Kidney capillary endothelial cell (primary cell): ENCODE measurements at regions not wholly inside any gene's neighbourhood (a gene's known extent, or its start where the extent isn't known, plus 50 kb on each side); places are given as distances from the start of the nearest gene placed in this dataset.

Source experiments
- DNase-seq: peaks from one replicate; pipeline ENCODE4 v3.0.0-alpha.2; 2018; ENCODE audit warnings: low spot score

GRCh38 chr19:31119951-31120690 lies 229.1 kb downstream of the TSHZ3 start:
- DNase-seq: no peak

- no peak for DNase-seq
These were observed 230.2 kb downstream of the TSHZ3 start for GRCh38 chr19:31118986-31119385.

- DNase-seq: no peak
These were observed 230.8 kb downstream of the TSHZ3 start for GRCh38 chr19:31118287-31118955.

GRCh38 chr19:31114585-31114984 lies 234.7 kb downstream of the TSHZ3 start:
- no peak for DNase-seq

- DNase-seq: no peak
These were observed 235.9 kb downstream of the TSHZ3 start for GRCh38 chr19:31113293-31113692.

- DNase-seq: no peak
These were observed 237.1 kb downstream of the TSHZ3 start for GRCh38 chr19:31112158-31112557.

- DNase-seq: no peak
These were observed 237.5 kb downstream of the TSHZ3 start for GRCh38 chr19:31111741-31112140.

GRCh38 chr19:31110336-31110735 lies 238.9 kb downstream of the TSHZ3 start:
- DNase-seq: peak; percentile 7

GRCh38 chr19:31109636-31110035 lies 239.6 kb downstream of the TSHZ3 start:
- no peak for DNase-seq

- DNase-seq: no peak
These were observed 242.1 kb downstream of the TSHZ3 start for GRCh38 chr19:31107096-31107495.

GRCh38 chr19:31105761-31106160 lies 243.5 kb downstream of the TSHZ3 start:
- no peak for DNase-seq

- no peak for DNase-seq
These were observed 244.8 kb downstream of the TSHZ3 start for GRCh38 chr19:31104451-31104850.

GRCh38 chr19:31103228-31103627 lies 246.0 kb downstream of the TSHZ3 start:
- no peak for DNase-seq

GRCh38 chr19:31102674-31103073 lies 246.6 kb downstream of the TSHZ3 start:
- DNase-seq: no peak

- no peak for DNase-seq
These were observed 248.3 kb downstream of the TSHZ3 start for GRCh38 chr19:31100981-31101380.

- no peak for DNase-seq
These were observed 249.0 kb downstream of the TSHZ3 start for GRCh38 chr19:31100206-31100590.

GRCh38 chr19:31099515-31100205 lies 249.6 kb downstream of the TSHZ3 start:
- no peak for DNase-seq

GRCh38 chr19:31098836-31099235 lies 250.4 kb downstream of the TSHZ3 start:
- no peak for DNase-seq

GRCh38 chr19:31096935-31097545 lies 252.2 kb downstream of the TSHZ3 start:
- no peak for DNase-seq

GRCh38 chr19:31096062-31096830 lies 253.0 kb downstream of the TSHZ3 start:
- DNase-seq: no peak

GRCh38 chr19:31095100-31095804 lies 254.0 kb downstream of the TSHZ3 start:
- no peak for DNase-seq
